Panc1 (cell line): ENCODE measurements at regions not wholly inside any gene's neighbourhood (a gene's known extent, or its start where the extent isn't known, plus 50 kb on each side); places are given as distances from the start of the nearest gene placed in this dataset.

Experiments
- ATAC-seq: fragments of 200-7000 bp; cut with Tn5 transposase; 2 replicates; pipeline ENCODE4 v1.9.1; 2020; ENCODE audit warnings: mild to moderate bottlenecking, moderate library complexity
- BruUV-seq: library from RNA; stranded (reverse); fragments of 400-500 nt; replicated peaks from 2 replicates; lab custom pipeline; 2021; lab: Mats Ljungman, UMichigan
- CTCF ChIA-PET: fragments of 300-600 bp; sonication (Branson Sonifier 250); formaldehyde crosslinking; loops from one replicate; lab custom pipeline; 2022; ENCODE audit warnings: antibody characterized with exemption; lab: Charles Lee
- POLR2A ChIA-PET: fragments of 300-600 bp; sonication (Branson Sonifier 250); formaldehyde crosslinking; loops from one replicate; lab custom pipeline; 2022; ENCODE audit warnings: antibody characterized with exemption; lab: Charles Lee
- DNase-seq: peaks from one replicate; pipeline ENCODE4 v3.0.0-alpha.2; 2010; ENCODE audit warnings: low read depth, low spot score
- H3K27ac ChIP-seq: 2 replicates; pipeline ENCODE4 v1.5.1; 2011; ENCODE audit warnings: mild to moderate bottlenecking, low read length, inconsistent platforms
- H3K27me3 ChIP-seq: fragments of 200-500 bp; sonication (Bioruptor generic); 2 replicates; pipeline ENCODE4 v1.6.0; 2014; ENCODE audit warnings: low read length, inconsistent platforms; ENCODE audit not compliant: control insufficient read depth, insufficient read depth
- H3K36me3 ChIP-seq: fragments of 200-500 bp; sonication (Bioruptor generic); 2 replicates; pipeline ENCODE4 v1.5.1; 2014; ENCODE audit warnings: inconsistent platforms, mild to moderate bottlenecking, low read length, moderate library complexity; ENCODE audit not compliant: control insufficient read depth, insufficient read depth
- H3K4me1 ChIP-seq: 2 replicates; pipeline ENCODE4 v1.5.1; 2011; ENCODE audit warnings: inconsistent platforms, mild to moderate bottlenecking, low read length, moderate library complexity; ENCODE audit not compliant: control insufficient read depth, insufficient read depth
- H3K4me3 ChIP-seq, 2 experiments: 2 replicates each; pipeline ENCODE4 v1.5.1; 2011 to 2012; ENCODE audit warnings: low read depth in 2 of 2, low read length in 2 of 2, mild to moderate bottlenecking in 2 of 2, inconsistent platforms in 1 of 2, moderate library complexity in 1 of 2
- H3K9me3 ChIP-seq: fragments of 200-500 bp; sonication (Bioruptor generic); 2 replicates; pipeline ENCODE4 v1.5.1; 2014; ENCODE audit warnings: low read depth, mild to moderate bottlenecking, inconsistent platforms, low read length, moderate library complexity; ENCODE audit not compliant: control insufficient read depth, insufficient read depth
- POLR2AphosphoS5 ChIP-seq: IDR thresholded peaks from 2 replicates; pipeline ENCODE4 v1.6.1; 2012; ENCODE audit warnings: mild to moderate bottlenecking, low read depth, low read length, moderate library complexity
- SIN3A ChIP-seq: IDR thresholded peaks from 2 replicates; pipeline ENCODE4 v1.6.1; 2012; ENCODE audit warnings: low read depth, mild to moderate bottlenecking, low read length, moderate library complexity, borderline replicate concordance; ENCODE audit not compliant: insufficient read depth
- TCF7L2 ChIP-seq: IDR thresholded peaks from 2 replicates; pipeline ENCODE4 v1.6.1; 2011; ENCODE audit warnings: mild to moderate bottlenecking, low read depth, low read length, inconsistent platforms
- in situ Hi-C: cut with HindIII; loops from 2 replicates; pipeline ENCODE4 v1.10.0; 2016; ENCODE audit warnings: low sequenced_read_pairs, low pct_unique_long_range_greater_than_20kb
- intact Hi-C: fragments of 100-400 bp; cut with micrococcal nuclease; formaldehyde crosslinking; loops from one replicate; pipeline ENCODE4 v1.10.0; 2022; ENCODE audit not compliant: unreplicated experiment
- TF ChIP-seq, protein P1 (sequence below), 2 experiments: IDR thresholded peaks; 2 replicates each; pipeline ENCODE4 v1.6.1; 2011 to 2012; ENCODE audit warnings: low read depth in 2 of 2, control low read depth in 1 of 2, low read length in 1 of 2, mild to moderate bottlenecking in 1 of 2, moderate library complexity in 1 of 2; ENCODE audit not compliant: insufficient read depth in 1 of 2
- TF ChIP-seq, protein P2 (sequence below): fragments of 450-650 bp; IDR thresholded peaks from 2 replicates; pipeline ENCODE4 v1.5.1; 2017; ENCODE audit warnings: mild to moderate bottlenecking

DNA sequence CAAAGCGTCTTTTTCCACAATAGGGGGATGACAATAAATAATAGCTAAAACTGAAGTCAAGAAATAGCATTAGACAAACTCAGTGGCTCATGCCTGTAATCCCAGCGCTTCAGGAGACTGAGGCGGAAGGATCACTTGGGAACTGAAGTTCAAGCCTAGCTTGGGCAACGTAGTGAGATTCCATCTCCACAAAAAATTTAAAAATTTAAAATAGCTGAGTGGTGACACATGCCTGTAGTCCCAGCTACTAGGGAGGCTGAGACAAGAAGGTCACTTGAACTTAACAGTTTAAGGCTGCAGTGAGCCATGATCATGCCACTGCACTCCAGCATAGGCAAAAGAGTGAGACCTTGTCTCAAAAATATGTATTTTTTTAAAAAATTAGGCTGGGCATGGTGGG lies 107.9 kb downstream of the AKR1D1 start:
- in situ Hi-C loops, result no loop called here
- Histone ChIP-seq H3K9me3 (peaks cover 5% of the 10 kb centered on the region; the same call in 1 of the 2 replicates), H3K27ac (no peak overlapping the region), H3K4me1 (no peaks in the 10 kb centered on the region), H3K27me3 (no peaks in the 10 kb centered on the region), H3K36me3 (no peaks in the 10 kb centered on the region), H3K4me3 (no peak overlapping the region)
- ChIA-PET CTCF (no interaction called here), POLR2A (no interaction called here)
- ATAC-seq (no peak), DNase-seq (no peak)
- TF ChIP-seq, protein P1, sequence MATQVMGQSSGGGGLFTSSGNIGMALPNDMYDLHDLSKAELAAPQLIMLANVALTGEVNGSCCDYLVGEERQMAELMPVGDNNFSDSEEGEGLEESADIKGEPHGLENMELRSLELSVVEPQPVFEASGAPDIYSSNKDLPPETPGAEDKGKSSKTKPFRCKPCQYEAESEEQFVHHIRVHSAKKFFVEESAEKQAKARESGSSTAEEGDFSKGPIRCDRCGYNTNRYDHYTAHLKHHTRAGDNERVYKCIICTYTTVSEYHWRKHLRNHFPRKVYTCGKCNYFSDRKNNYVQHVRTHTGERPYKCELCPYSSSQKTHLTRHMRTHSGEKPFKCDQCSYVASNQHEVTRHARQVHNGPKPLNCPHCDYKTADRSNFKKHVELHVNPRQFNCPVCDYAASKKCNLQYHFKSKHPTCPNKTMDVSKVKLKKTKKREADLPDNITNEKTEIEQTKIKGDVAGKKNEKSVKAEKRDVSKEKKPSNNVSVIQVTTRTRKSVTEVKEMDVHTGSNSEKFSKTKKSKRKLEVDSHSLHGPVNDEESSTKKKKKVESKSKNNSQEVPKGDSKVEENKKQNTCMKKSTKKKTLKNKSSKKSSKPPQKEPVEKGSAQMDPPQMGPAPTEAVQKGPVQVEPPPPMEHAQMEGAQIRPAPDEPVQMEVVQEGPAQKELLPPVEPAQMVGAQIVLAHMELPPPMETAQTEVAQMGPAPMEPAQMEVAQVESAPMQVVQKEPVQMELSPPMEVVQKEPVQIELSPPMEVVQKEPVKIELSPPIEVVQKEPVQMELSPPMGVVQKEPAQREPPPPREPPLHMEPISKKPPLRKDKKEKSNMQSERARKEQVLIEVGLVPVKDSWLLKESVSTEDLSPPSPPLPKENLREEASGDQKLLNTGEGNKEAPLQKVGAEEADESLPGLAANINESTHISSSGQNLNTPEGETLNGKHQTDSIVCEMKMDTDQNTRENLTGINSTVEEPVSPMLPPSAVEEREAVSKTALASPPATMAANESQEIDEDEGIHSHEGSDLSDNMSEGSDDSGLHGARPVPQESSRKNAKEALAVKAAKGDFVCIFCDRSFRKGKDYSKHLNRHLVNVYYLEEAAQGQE (IDR thresholded peaks at IDR 0.05; ENCODE audit: insufficient read depth in 1 of 2, low read depth in 2 of 2, low read length in 1 of 2), result no peak
- TF ChIP-seq, protein P2, sequence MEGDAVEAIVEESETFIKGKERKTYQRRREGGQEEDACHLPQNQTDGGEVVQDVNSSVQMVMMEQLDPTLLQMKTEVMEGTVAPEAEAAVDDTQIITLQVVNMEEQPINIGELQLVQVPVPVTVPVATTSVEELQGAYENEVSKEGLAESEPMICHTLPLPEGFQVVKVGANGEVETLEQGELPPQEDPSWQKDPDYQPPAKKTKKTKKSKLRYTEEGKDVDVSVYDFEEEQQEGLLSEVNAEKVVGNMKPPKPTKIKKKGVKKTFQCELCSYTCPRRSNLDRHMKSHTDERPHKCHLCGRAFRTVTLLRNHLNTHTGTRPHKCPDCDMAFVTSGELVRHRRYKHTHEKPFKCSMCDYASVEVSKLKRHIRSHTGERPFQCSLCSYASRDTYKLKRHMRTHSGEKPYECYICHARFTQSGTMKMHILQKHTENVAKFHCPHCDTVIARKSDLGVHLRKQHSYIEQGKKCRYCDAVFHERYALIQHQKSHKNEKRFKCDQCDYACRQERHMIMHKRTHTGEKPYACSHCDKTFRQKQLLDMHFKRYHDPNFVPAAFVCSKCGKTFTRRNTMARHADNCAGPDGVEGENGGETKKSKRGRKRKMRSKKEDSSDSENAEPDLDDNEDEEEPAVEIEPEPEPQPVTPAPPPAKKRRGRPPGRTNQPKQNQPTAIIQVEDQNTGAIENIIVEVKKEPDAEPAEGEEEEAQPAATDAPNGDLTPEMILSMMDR, result no peak
- TF ChIP-seq SIN3A, result no peak
- no peak for TF ChIP-seq POLR2AphosphoS5
- TF ChIP-seq TCF7L2, result no peak
- no TSS peak for BruUV-seq
- intact Hi-C loops, result no loop called here

GRCh38 chr7:138185132-138185908 lies 109.1 kb downstream of the AKR1D1 start:
- TF ChIP-seq, protein P1 (IDR thresholded peaks at IDR 0.05; ENCODE audit: insufficient read depth in 1 of 2, low read depth in 2 of 2, low read length in 1 of 2), result no peak
- TF ChIP-seq TCF7L2 (no peak), SIN3A (no peak), POLR2AphosphoS5 (no peak)
- TF ChIP-seq, protein P2, result no peak
- Histone ChIP-seq H3K9me3 (peaks cover 5% of the 10 kb centered on the region; the same call in 1 of the 2 replicates), H3K27ac (no peak overlapping the region), H3K4me1 (no peaks in the 10 kb centered on the region), H3K36me3 (no peaks in the 10 kb centered on the region), H3K4me3 (no peak overlapping the region), H3K27me3 (no peaks in the 10 kb centered on the region)
- no TSS peak for BruUV-seq
- in situ Hi-C loops, result no loop called here
- no peak for DNase-seq
- ATAC-seq, result no peak
- intact Hi-C loops, result no loop called here
- ChIA-PET CTCF (no interaction called here), POLR2A (no interaction called here)
